ENCODE measurements at regions not wholly inside any gene's neighbourhood (a gene's known extent, or its start where the extent isn't known, plus 50 kb on each side); places are given as distances from the start of the nearest gene placed in this dataset.
"Not testable (repeated sequence)": the region's sequence is repeated elsewhere in the genome, so short reads cannot be mapped to it uniquely, and the experiment has no call there.

GRCh38 chr1:83064589-83065242 lies 934.2 kb downstream of the TTLL7 start:
- no peak for DNase-seq

- DNase-seq, result peak; percentile 77
Measured at GRCh38 chr1:83060651-83061390, 938.1 kb downstream of the TTLL7 start.

DNA sequence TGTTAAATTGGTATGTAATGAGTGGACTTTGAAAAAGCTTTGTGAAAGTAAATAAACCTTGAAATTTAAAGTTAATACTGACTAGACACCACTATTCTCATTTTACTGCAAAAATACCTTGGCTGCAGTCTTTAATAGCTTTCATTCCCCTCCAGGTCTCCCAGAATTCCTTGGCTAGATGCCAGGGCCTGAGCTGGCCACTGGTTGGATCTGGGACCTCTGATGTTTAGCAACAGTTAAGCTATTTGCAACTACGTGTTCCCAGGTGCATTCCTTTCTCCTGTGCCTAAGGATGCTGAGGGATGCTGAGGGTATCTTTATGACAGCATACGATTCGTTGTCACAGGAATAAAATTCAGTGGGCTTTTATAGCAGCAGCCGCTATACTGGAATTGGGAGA lies 938.7 kb downstream of the TTLL7 start:
- no peak for DNase-seq

DNA sequence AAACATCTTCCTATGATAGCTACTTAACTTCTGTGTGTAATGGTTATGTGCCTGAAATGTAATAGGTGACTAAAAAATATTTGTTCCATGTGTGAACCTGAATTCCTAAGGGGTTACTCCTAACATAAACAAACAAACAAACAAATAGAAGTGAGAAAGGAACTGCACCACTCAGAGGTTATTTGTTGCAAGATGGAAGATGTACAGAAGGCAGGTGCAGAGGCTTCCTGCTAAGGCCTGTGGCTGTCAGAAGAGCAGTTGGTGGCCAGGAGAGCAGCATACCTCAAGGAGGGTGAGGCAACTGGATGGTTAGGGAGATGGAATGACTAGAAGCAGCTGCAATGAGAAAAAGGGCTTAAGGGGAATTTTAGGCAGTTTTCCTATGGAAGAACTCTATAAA lies 940.6 kb downstream of the TTLL7 start:
- no peak for DNase-seq

DNA sequence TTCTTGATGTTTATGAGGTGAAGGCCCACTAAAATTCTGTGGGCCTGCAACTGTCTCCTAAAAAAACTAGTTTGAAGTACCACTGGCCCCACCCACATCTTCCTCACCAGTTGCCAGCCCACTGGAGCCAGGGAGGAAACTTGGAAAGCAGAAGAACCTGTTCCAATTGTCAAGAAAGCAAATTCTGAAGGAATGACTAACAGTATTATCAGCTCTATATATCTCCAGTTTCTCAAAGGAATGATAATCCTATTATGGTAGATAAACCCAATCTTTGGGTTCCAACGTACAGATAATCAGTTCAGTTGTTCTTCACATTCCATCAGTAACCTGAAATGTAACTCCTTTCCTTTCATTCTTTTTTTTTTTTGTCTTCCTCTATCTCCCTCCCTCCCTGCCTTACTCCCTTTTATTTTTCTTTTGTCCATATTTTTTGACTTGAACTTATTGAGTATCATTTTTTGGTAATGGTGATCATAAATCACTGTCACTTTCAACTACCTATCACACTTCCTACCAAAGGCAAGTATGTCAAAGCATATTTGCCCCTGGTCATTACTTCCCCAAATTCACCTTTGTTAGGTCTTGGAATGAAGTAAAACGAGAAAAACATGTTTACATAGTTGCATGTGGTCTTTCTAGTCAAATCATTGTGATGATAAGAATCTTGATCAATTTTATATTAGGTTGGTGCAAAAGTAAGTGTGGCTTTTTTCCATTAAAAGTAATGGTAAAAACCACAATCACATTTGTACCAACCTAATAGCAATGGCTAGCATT lies 943.4 kb downstream of the TTLL7 start:
- no peak for DNase-seq

- no peak for DNase-seq
Measured at GRCh38 chr1:83053446-83053845, 945.5 kb downstream of the TTLL7 start.

DNA sequence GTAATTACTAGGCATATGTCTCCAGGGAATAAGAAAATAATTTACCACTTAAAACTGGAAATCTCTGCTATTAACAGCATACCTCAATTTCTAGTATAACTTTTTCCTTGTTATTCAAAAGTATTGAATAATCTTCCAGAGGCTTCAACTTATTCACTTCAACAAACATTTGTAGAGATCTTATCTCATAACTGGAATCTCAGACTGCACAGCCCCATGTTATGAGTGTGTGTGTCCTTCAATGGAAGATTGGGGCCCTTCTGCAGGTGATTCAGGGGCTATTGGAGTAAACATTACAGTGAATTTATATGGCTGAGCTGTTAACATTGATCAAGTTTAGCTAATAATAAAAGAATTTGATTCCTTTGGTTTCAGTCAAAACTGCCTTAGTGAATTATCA lies 946.1 kb downstream of the TTLL7 start:
- no peak for DNase-seq

DNA sequence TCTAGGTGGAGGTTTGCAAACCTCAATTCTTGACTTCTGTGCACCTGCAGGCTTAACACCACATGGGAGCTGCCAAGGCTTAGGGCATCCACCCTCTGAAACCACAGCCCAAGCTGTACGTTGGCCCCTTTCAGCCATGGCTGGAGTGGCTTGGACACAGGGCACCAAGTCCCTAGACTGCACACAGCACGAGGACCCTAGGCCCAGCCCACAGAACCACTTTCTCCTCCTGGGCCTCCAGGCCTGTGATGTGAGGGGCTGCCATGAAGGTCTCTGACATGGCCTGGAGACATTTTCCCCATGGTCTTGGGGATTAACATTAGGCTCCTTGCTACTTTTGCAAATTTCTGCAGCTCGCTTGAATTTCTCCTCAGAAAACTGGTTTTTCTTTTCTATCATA lies 947.9 kb downstream of the TTLL7 start:
- DNase-seq, result not testable (repeated sequence)

DNA sequence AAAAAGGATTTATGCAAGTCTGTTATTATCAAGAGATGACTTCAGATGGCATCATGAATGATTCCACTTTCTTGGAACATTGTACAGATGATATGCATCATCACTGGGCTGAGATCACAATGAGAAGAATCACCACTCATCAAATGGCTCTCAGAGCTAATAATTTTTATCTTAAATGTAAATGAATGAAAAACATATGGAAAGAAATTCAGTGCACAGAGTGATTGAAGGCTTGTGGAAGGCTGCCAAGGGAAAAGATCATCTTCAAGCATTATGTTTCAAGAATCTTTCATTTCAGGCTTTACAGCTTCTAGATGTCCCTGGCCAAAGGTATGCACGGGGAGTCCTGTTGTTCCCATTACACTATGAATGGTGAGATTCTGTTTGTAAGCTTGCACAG lies 955.7 kb downstream of the TTLL7 start:
- no peak for DNase-seq

GRCh38 chr1:83039091-83039490 lies 959.8 kb downstream of the TTLL7 start:
- not testable (repeated sequence) for DNase-seq

DNA sequence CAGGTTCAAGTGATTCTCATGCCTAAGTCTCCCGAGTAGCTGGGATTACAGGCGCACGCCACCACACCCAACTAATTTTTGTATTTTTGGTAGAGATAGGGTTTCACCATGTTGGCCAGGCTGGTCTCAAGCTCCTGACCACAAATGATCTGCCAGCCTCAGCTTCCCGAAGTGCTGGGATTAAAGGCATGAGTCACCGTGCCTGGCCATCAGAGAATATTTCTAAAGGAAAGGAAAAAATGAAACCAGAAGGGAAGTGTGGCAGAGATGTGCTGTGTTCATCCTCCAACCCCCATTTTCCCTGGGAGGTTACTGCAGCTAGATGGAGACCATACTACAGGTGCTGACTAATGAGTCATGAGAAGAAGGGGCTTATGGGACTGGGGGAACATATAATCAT lies 964.1 kb downstream of the TTLL7 start:
- DNase-seq, result no peak

DNA sequence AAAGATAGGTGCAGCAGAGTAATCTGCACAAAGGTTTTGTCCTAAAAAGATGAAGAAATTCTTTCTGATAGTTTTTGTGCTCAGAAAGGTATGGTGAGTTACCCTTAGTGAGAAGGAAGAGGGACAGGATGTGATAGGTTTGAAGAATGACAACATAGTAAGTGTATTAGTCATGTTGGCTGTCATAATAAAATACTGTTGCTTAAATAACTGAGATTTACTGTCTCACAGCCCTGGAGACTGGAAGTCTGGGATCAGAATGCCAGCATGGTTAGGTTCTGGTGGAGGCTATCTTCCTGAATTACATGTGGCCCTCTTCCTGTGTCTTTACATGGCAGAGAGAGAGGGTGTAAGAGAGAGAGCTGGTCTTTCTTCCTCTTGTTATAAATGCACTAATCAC lies 965.2 kb downstream of the TTLL7 start:
- no peak for DNase-seq

DNA sequence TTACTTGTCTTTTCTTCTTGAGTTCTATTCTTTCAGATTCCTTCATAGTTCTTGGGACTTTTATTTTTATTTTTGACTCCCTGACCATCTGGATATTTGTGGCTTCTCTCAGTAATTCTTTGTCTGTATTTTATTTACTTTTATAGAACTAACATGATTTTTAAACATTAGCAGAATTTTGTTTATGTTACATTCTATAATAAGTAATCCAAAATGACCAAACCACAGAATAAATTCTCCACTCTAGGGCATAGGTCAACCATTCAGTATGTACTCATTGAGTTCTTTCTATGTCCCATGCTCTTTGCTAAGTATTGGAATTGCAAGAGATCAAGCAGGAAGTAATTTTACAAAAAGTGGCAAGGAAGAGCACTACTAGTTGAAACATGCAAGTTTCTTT lies 969.0 kb downstream of the TTLL7 start:
- no peak for DNase-seq

- DNase-seq, result no peak
Measured at GRCh38 chr1:83029050-83029449, 969.9 kb downstream of the TTLL7 start.

DNA sequence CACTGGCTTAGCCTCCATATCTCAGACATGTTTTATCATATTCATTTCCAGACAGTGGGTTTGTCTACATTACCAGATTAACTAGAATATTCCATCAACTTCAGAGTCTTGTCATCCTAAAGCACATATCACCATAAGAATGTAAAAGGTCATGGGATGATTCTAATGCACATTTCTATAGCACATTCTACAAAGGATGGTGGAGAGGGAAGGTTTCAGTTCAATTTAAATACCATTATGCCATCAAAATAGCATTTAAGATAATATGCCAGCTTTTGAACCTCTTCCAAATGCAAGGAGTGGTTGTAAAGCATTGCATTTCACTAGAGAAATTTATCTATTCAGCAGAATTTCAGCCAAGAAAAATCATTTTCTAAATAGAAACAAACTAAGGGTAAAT lies 970.5 kb downstream of the TTLL7 start:
- DNase-seq, result no peak

- DNase-seq, result no peak
Measured at GRCh38 chr1:83027511-83027910, 971.4 kb downstream of the TTLL7 start.

DNA sequence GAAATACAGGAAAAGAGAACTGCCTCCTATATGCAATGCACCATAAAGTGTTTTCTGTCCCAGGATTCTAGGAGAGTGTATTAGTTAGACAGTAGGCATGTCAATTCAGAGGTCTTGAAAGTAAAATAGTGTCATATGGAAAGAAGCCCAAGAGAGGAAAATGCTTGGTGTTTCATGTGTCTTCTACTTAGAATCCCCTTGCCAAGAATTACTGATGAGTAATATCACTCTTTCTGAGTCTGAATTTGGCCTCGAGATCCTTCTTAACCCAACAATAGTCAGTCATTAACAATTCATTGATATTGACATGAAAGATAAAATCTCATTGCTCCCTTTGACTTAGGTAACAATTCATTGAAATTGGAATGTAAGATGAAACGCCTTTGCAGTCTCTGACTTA lies 972.2 kb downstream of the TTLL7 start:
- no peak for DNase-seq

DNA sequence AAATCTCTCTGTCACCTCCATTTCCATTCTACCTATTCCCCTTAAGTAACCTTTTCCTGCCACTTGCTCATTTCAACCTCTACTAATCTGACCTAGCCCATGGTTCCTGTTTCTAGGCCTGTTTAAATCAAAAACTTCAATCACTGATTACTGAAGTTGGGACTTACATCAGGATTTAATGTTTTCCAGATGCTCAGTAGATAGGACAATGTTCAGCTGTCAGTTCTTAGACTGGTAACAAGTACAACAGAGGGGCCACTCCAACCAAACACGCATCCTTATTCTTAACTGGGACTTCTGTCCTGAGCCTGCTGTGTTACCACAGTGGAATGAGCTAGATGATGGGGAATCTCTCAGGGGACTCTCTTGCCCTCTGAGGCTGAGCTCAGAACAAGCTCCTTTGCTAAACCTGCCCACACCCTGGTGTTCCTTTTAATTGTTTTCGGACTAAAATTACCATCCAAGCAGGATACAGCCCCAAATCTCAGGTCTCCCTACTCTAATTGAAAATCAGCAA lies 974.6 kb downstream of the TTLL7 start:
- DNase-seq, result no peak

GRCh38 chr1:83023212-83023611 lies 975.7 kb downstream of the TTLL7 start:
- DNase-seq, result no peak

- no peak for DNase-seq
Measured at GRCh38 chr1:83022206-83022605, 976.7 kb downstream of the TTLL7 start.

DNA sequence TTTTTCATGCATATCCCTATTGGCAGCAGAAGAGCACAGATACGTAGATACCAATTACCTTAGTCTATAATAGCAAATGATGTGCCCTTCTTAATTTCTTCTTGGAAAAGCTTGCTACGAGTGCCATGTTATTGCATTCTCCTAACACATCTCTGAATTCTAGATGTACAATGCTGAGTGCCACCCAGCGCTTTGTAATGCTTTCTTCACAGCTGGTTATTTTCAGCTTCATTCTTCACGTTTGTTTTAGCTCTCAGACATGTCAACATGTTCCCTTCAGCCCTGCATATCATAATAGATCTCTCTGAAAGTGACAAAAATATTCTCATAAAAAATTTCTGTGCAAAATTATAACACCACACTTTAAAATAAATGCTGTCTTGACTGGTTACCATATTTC lies 981.2 kb downstream of the TTLL7 start:
- no peak for DNase-seq

- no peak for DNase-seq
Measured at GRCh38 chr1:83017276-83017675, 981.7 kb downstream of the TTLL7 start.

- no peak for DNase-seq
Measured at GRCh38 chr1:83016354-83016849, 982.5 kb downstream of the TTLL7 start.

- no peak for DNase-seq
Measured at GRCh38 chr1:83015163-83015562, 983.8 kb downstream of the TTLL7 start.

Measured in left hindlimb (tissue), 1 donor.